ENCODE measurements at regions not wholly inside any gene's neighbourhood (a gene's known extent, or its start where the extent isn't known, plus 50 kb on each side); places are given as distances from the start of the nearest gene placed in this dataset.
A peak's percentile ranks its signal among the peaks of the same experiment; 100 is the strongest.

- TF ChIP-seq POLR2A (IDR thresholded peaks at IDR 0.05) (peak; percentile 66 to 74), EP300 (IDR thresholded peaks at IDR 0.05) (peak in 1 of 2 donors; percentile 91)
These were observed 98.3 kb upstream of the VGLL3 start for GRCh38 chr3:87088993-87089841.

Data from tibial nerve (tissue), 3 donors.